Frontal cortex (tissue), 3 donors: ENCODE measurements at regions not wholly inside any gene's neighbourhood (a gene's known extent, or its start where the extent isn't known, plus 50 kb on each side); places are given as distances from the start of the nearest gene placed in this dataset.
"Not testable (repeated sequence)": the region's sequence is repeated elsewhere in the genome, so short reads cannot be mapped to it uniquely, and the experiment has no call there.

ENCODE experiments used
- DNase-seq, 2 donors: peaks; one replicate each; pipeline ENCODE4 v3.0.0; 2012; ENCODE audit warnings: low spot score in 2 of 2
- FAIRE-seq: peaks from 2 replicates; lab custom pipeline; 2012; peaks lifted over from hg19 to GRCh38; lab: Jason Lieb, UNC
- donor health status: control.
- donor health status: control.
- donor health status: control.

GRCh38 chr3:79973482-79973881, 205.7 kb upstream of the ROBO1 start:
- DNase-seq (no peak), FAIRE-seq (no peak)

- FAIRE-seq (no peak), DNase-seq (no peak)
Measured at GRCh38 chr3:79968418-79968817, 200.6 kb upstream of the ROBO1 start.

- no peak for FAIRE-seq
- DNase-seq = no peak
Measured at GRCh38 chr3:79960594-79960993, 192.8 kb upstream of the ROBO1 start.

GRCh38 chr3:79957066-79957465, 189.3 kb upstream of the ROBO1 start:
- DNase-seq = no peak
- no peak for FAIRE-seq

GRCh38 chr3:79954756-79955155, 187.0 kb upstream of the ROBO1 start:
- no peak for FAIRE-seq
- DNase-seq = no peak

GRCh38 chr3:79953591-79954101, 185.8 kb upstream of the ROBO1 start:
- no peak for DNase-seq
- FAIRE-seq = no peak

- DNase-seq, FAIRE-seq: not testable (repeated sequence)
Measured at GRCh38 chr3:79951426-79951825, 183.6 kb upstream of the ROBO1 start.

- no peak for FAIRE-seq
- DNase-seq = no peak
Measured at GRCh38 chr3:79947957-79948356, 180.2 kb upstream of the ROBO1 start.

GRCh38 chr3:79947469-79947868, 179.7 kb upstream of the ROBO1 start:
- no peak for DNase-seq
- no peak for FAIRE-seq

GRCh38 chr3:79937567-79937966, 169.8 kb upstream of the ROBO1 start:
- FAIRE-seq (no peak), DNase-seq (no peak)

- FAIRE-seq = no peak
- DNase-seq = no peak
Measured at GRCh38 chr3:79930196-79930595, 162.4 kb upstream of the ROBO1 start.

- no peak for FAIRE-seq
- DNase-seq = no peak
Measured at GRCh38 chr3:79928687-79929408, 161.1 kb upstream of the ROBO1 start.

GRCh38 chr3:79926522-79926921, 158.7 kb upstream of the ROBO1 start:
- FAIRE-seq = no peak
- no peak for DNase-seq

- no peak for DNase-seq
- FAIRE-seq = no peak
Measured at GRCh38 chr3:79922633-79923032, 154.8 kb upstream of the ROBO1 start.

- FAIRE-seq (no peak), DNase-seq (no peak)
Measured at GRCh38 chr3:79917561-79917960, 149.8 kb upstream of the ROBO1 start.

- FAIRE-seq = no peak
- DNase-seq = no peak
Measured at GRCh38 chr3:79910337-79910736, 142.5 kb upstream of the ROBO1 start.

- no peak for DNase-seq
- FAIRE-seq = no peak
Measured at GRCh38 chr3:79906106-79906505, 138.3 kb upstream of the ROBO1 start.

GRCh38 chr3:79902151-79902550, 134.4 kb upstream of the ROBO1 start:
- no peak for FAIRE-seq
- DNase-seq = no peak

- FAIRE-seq (no peak), DNase-seq (no peak)
Measured at GRCh38 chr3:79898907-79899306, 131.1 kb upstream of the ROBO1 start.

GRCh38 chr3:79896086-79896485, 128.3 kb upstream of the ROBO1 start:
- FAIRE-seq (no peak), DNase-seq (no peak)

GRCh38 chr3:79887213-79887612, 119.4 kb upstream of the ROBO1 start:
- no peak for FAIRE-seq
- DNase-seq = no peak

- no peak for DNase-seq
Measured at GRCh38 chr3:79886204-79886603, 118.4 kb upstream of the ROBO1 start.

More at GRCh38 chr3:79886204-79886603, 118.4 kb upstream of the ROBO1 start:
- no peak for FAIRE-seq
